ENCODE measurements at regions not wholly inside any gene's neighbourhood (a gene's known extent, or its start where the extent isn't known, plus 50 kb on each side); places are given as distances from the start of the nearest gene placed in this dataset.

GRCh38 chr13:54305377-54305776 is 1276.8 kb downstream of the OLFM4 start:
- no peaks in the 10 kb centered on the region for H3K27me3 ChIP-seq (ENCODE audit: control insufficient read depth, insufficient read depth, low read length)
- DNase-seq (ENCODE audit: low read depth, low spot score) = no peak
- H3K4me3 ChIP-seq (ENCODE audit: low read depth, low read length) = no peak overlapping the region
- POLR2A ChIA-PET = no interaction called here
- H3K9me3 ChIP-seq (ENCODE audit: control insufficient read depth, insufficient read depth, low read length) = peaks cover 23% of the 10 kb centered on the region; the same call in 1 of the 2 replicates
- CTCF ChIA-PET = no interaction called here
- H3K27ac ChIP-seq (ENCODE audit: low read depth, low read length) = no peak overlapping the region
- TF ChIP-seq CTCF (IDR thresholded peaks at IDR 0.05; ENCODE audit: low read depth, low read length) = no peak

GRCh38 chr13:54312885-54313284 is 1284.3 kb downstream of the OLFM4 start:
- peaks cover 22% of the 10 kb centered on the region for H3K9me3 ChIP-seq (ENCODE audit: control insufficient read depth, insufficient read depth, low read length)
- H3K27ac ChIP-seq (ENCODE audit: low read depth, low read length) = no peak overlapping the region
- DNase-seq (ENCODE audit: low read depth, low spot score) = no peak
- ChIA-PET CTCF (no interaction called here), POLR2A (no interaction called here)
- no peaks in the 10 kb centered on the region for H3K27me3 ChIP-seq (ENCODE audit: control insufficient read depth, insufficient read depth, low read length)
- TF ChIP-seq CTCF (IDR thresholded peaks at IDR 0.05; ENCODE audit: low read depth, low read length) = no peak
- no peak overlapping the region for H3K4me3 ChIP-seq (ENCODE audit: low read depth, low read length)

- TF ChIP-seq CTCF (IDR thresholded peaks at IDR 0.05; ENCODE audit: low read depth, low read length) = no peak
- Histone ChIP-seq H3K27ac (ENCODE audit: low read depth, low read length) (no peak overlapping the region), H3K4me3 (ENCODE audit: low read depth, low read length) (no peak overlapping the region), H3K27me3 (ENCODE audit: control insufficient read depth, insufficient read depth, low read length) (no peaks in the 10 kb centered on the region), H3K9me3 (ENCODE audit: control insufficient read depth, insufficient read depth, low read length) (peaks cover 33% of the 10 kb centered on the region)
- ChIA-PET POLR2A (no interaction called here), CTCF (no interaction called here)
- no peak for DNase-seq (ENCODE audit: low read depth, low spot score)
These were observed 1289.1 kb downstream of the OLFM4 start for GRCh38 chr13:54317722-54318121.

GRCh38 chr13:54337540-54337939 is 1308.9 kb downstream of the OLFM4 start:
- no peak overlapping the region for H3K4me3 ChIP-seq (ENCODE audit: low read depth, low read length)
- H3K27ac ChIP-seq (ENCODE audit: low read depth, low read length) = no peak overlapping the region
- H3K9me3 ChIP-seq (ENCODE audit: control insufficient read depth, insufficient read depth, low read length) = peaks cover 10% of the 10 kb centered on the region
- no peak for TF ChIP-seq CTCF (IDR thresholded peaks at IDR 0.05; ENCODE audit: low read depth, low read length)
- H3K27me3 ChIP-seq (ENCODE audit: control insufficient read depth, insufficient read depth, low read length) = no peaks in the 10 kb centered on the region
- ChIA-PET CTCF (no interaction called here), POLR2A (no interaction called here)
- no peak for DNase-seq (ENCODE audit: low read depth, low spot score)

GRCh38 chr13:54347531-54347930 is 1318.9 kb downstream of the OLFM4 start:
- ChIA-PET CTCF (no interaction called here), POLR2A (no interaction called here)
- Histone ChIP-seq H3K27me3 (ENCODE audit: control insufficient read depth, insufficient read depth, low read length) (no peaks in the 10 kb centered on the region), H3K9me3 (ENCODE audit: control insufficient read depth, insufficient read depth, low read length) (peaks cover 6% of the 10 kb centered on the region; the same call in 1 of the 2 replicates), H3K27ac (ENCODE audit: low read depth, low read length) (no peak overlapping the region), H3K4me3 (ENCODE audit: low read depth, low read length) (no peak overlapping the region)
- DNase-seq (ENCODE audit: low read depth, low spot score) = no peak
- TF ChIP-seq CTCF (IDR thresholded peaks at IDR 0.05; ENCODE audit: low read depth, low read length) = no peak

Measured in AG04450 (cell line).